HG02970 (cell line): ENCODE measurements at regions not wholly inside any gene's neighbourhood (a gene's known extent, or its start where the extent isn't known, plus 50 kb on each side); places are given as distances from the start of the nearest gene placed in this dataset.
"Not testable (repeated sequence)": the region's sequence is repeated elsewhere in the genome, so short reads cannot be mapped to it uniquely, and the experiment has no call there.

Experiments used
- ATAC-seq: cut with Tn5 transposase; IDR thresholded peaks from one replicate; pipeline ENCODE4 v1.9.1; 2021; ENCODE audit warnings: mild to moderate bottlenecking, moderate library complexity, moderate number of reproducible peaks; ENCODE audit not compliant: unreplicated experiment, low FRiP score

DNA sequence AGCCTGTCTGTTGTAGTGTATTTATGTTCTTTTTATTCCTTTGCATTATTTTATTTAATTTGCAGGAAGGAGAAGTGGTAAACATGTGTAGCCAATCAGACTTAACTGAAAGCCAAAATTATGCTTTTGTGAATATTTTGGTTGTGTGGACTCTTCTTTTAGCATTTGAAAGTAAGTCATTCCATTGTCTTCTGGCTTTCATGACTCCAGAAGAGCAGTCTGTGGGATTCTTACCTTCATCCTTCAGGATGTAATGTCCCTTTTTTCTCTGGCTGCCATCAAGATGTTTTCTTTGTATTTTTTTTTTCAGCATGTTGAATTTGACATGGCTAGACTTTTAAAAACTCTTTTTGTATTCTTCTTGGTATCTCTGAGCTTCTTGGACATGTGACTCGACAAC, 895.2 kb upstream of the ZEB2 start:
- ATAC-seq = no peak

DNA sequence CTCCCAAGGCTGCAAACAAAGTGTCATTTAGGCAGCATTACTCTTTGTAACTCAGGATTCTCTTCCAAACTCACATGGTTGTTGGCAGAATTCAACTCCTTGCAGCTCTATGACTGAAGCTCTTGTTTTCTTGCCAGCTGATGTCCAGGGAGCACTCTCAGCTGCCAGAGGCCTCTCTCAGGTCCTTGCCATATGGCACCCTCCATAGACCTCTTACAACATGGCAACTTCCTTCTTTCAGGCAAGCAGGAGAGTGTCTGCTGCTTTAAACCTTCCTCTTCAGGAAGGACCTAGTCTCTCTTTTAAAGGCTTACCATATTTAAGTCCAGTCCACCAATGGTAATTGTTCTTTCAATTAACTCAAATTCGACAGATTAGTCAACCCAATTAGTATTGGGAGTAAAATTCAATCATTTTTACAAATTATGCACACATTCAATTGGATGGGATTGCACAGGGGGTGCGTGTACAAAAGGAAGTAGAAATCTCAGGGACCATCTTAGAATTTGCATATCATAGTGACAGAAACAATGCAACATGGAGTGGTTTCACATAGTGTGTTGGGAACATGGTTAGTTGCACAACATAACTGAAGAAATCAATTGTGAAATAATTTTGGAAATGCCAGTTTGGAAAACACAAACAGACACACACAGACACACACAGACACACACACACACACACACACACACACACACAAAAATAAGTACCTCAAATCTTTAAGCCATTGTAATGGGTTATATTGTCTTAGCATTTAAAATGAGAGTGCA, 893.5 kb upstream of the ZEB2 start:
- ATAC-seq = no peak

DNA sequence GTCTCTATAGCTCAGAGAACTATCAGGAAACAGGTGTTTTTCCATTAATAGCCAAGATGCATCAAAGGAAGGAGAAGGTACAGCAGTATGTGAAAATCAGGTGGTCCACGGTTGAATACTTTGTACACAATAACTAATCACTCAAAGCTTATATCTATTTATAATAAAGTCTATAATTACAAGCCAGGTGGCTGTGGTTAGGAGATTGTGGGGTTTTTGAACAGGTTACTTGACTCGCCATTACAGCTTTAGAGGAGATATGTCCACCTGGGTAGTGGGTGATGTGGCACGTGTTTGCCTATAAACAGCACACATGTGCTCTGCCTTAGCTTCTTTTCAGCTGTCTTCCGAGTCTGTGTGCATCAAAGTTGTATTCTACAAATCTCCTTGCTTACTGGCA, 892.2 kb upstream of the ZEB2 start:
- peak; percentile 41 for ATAC-seq

DNA sequence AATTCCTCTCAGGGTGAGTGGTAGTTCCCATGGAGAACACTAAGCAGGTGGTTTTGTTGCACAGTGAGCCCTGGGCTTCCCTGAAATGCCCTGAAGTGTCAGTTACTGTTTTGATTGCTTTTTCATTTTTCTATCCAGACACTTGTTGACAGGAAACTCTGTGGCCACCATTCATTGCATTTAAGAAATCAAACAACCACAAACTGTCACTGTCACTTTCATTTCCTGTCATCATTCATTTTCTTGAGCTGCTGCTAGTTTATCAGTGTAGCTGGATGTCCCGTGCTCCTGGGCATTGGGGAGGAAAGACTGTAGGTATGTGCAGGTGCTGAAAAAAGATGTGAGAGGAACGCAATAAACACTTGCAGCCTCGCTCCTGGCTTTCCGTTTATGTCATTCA, 891.6 kb upstream of the ZEB2 start:
- peak; percentile 92 for ATAC-seq

DNA sequence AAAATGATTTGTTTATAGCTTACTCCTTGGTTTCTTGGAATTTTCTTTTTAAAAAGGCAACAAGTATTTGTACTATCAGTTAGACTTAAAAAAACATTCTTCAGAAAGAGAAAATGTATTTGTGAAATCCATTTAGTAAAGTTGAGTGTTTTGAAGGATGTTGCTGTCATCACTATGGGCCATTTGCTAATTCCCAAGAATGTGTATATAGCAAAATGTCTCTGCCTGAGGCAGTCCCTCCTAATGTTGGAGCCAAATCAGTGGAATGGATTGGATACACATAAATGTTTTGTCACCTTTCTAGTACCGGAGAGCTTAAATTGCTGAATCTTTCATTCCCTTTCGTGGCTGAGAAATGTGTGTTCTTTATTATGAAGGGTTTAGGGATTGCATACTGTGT, 890.2 kb upstream of the ZEB2 start:
- ATAC-seq = no peak

DNA sequence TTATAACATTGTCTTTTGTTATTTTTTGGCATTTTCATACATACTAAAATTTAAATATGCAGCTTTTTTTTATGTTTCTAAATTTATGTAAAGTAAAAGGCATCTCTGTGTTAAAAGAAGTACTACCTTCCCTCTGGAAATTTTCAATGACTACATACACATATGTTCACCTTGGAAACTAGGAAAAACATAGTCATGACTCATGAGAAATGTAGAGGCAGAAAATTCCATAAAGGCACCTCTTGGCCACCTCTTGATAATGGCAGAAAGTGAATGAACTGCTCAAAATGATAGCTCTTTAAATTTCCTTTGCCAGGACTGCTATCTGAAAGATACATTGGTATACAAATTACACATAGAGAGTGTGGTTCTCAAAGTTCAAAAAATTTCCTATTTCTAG, 889.1 kb upstream of the ZEB2 start:
- ATAC-seq = no peak

DNA sequence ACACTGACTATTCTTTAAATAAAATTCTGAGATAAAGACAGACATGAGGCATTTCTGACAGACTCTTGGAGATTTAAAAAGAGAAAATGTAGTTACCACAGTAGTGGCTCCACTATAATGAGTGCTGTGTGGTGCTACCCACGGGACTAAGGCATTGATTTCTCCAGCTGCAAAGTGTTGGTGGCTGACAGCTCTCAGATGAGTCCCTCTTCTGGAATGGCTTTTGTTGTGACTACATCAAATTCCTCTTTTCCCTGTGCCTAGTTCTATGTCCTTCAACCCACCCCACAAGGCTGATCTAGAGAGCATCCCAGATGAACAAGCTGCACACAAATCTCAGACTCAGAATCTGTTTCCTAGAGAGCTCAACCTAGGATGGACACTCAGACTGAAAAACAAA, 884.8 kb upstream of the ZEB2 start:
- no peak for ATAC-seq

DNA sequence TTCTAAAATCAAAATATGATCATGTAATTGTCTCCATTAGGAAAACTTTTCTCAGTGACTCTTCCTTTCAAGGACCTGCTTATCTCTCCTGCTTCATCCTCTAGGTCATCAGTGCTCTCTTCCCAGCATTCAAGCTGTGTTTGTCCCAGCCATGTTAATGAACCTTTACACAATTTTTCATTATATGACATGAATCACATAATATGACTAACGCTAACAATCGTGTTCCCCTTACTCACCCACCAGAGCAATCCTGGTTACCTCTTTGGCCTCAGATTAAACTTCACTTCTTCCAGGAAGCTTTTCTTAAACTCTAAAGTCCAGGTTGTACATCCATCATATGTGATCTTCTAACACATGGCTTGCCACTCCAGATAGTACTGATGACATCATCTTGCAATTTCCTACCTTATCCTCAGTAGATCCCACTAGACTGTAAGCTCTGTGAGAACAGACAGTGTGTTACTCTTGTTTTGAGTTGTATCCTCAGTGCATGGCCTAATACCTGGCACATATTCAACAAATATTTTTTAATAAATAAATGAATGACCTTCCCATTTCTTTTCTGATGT, 882.9 kb upstream of the ZEB2 start:
- no peak for ATAC-seq

DNA sequence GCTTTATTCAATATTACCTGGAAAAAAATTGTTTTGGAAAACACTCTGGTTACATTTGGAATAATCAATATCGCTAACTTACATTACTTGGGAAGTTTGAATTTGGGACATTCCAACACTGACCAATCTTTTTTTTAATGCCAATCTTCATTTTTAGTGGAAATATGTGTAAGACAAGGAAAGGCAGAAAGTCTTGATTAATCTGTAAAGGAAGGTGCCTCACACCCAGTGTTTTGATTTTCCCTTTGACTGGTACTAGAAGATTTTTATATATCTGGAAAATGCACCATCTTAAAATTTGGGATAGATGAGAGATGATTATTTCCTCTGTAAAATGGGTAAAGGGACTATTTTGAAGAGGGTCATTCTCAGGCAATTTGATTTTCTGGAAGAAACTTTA, 879.2 kb upstream of the ZEB2 start:
- ATAC-seq = no peak

DNA sequence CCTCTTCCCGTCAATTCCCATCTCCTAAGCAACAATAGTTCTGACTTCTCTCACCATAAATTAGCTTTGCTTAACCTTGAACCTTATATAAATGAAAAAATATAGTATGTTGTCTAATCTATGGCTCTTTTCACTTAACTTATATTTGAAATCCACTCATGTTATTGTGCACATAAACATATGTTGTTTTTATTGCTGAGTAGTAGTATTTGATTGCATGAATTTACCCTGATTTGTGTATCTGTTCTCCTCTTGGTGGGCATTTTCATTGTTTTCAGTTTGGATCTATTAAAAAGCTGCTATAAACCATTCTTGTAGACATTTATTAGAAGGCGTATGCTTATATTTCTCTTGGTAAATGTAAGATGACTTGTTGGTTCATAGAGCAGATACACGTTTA, 874.3 kb upstream of the ZEB2 start:
- no peak for ATAC-seq

DNA sequence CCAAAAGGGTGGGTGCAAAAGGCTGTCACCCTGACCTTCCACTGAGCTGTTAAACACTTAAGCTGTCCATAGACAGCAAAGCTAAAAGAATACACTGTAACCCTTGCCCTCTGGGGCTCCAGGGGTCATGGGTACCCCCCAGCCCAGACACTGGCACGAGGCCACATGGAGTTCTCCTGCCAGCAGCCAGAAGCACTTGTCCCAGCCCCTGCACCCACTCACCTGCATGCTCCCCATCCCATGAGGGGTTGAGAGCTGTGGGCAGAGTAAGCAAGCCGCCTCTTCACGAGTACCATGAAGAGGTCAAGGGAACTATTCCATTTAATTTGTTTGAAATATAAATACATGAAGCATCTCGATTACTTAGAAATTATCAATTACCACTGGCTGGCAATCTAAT, 867.1 kb upstream of the ZEB2 start:
- ATAC-seq = no peak

DNA sequence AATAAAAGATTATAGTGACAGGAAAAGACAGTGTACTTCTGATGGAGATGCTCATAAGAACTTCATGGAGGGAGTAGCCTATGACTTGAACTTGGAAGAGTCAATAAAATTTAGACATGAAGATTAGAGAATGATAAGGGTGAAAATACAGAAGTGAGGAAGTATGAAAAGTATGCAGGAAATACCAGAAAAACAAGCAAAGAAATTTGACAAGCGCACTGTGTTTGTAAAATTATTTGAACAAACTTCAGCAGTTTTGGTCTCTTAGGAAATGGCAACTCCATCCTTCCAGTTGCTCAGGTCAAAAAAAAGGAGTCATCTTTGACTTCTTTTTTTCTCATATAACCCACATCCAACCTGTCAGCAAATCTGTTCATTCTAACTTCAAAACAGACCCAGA, 864.0 kb upstream of the ZEB2 start:
- no peak for ATAC-seq

DNA sequence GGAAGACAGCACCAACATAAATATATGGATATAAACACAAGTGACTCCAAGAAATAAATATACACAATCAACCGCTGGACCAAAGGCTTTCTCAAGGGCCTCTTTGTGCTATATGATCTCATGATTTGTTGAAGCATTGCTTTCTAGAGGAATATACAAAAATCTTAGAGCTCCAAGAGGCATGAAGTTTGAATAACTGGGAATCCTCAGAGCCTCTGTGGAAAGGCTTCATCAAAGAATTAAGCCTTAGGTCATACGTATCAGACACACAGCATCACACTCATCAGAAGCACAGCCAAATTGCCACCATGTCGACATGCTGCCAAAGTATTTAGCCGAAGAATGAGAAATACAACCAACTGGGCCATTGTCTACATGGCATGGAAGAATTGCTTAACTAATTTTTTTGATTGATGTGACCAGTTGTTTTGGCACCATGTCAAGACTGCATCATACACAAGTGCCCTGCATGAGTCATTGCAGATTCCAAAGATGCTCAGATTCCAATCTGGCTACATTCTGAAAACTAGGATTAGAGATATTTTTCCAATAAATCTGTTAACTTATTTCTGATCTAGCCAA, 860.6 kb upstream of the ZEB2 start:
- ATAC-seq = no peak

DNA sequence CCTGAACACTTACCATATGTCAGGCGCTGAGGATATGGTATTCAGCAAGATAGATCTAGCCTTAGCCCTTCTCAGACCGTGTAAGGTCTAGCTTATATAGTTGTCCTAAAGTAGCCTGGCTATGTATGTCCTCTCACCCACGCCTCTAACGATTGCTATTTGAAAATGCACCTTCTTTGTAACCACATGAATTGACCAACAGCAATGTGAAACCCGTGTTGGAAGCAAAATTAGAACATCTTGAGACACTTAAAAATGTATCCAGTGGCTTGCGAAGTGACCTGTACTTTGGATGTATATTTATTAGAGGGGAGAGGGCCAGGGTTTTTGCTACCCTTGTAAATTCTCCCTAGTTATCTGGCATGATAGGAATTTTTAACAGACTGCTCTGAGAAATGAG, 860.0 kb upstream of the ZEB2 start:
- no peak for ATAC-seq

DNA sequence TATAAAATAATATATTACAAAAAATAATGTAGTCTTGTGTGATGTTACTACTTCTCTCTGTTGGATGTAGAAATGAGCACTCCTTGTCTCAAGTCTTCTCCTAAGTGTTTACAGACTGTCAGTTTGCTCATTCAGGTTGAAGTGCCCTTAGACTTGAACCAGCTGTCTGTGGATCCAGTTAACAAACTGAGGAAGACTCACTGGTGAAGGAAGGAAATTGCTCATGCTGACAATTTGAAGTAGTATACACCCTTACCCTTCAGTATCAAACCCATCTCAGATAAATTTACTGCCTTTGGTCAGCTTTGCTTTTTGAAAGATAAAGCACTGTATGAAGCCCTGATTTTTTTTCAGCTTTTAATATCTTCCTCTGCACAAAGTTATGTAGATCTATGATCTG, 854.2 kb upstream of the ZEB2 start:
- ATAC-seq = no peak

DNA sequence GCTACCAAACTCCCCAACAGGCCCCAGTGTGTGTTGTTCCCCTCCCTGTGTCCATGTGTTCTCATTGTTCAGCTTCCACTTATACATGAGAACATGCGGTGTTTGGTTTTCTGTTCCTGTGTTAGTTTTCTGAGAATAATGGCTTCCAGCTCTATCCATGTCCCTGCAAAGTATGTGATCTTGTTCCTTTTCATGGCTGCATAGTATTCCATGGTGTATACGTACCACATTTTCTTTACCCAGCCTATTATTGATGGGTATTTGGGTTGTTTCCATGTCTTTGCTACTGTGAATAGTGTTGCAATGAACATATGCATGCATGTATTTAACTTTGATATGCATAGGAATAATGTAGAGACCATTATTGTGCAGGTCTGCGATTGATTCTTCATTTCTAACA, 847.4 kb upstream of the ZEB2 start:
- not testable (repeated sequence) for ATAC-seq

DNA sequence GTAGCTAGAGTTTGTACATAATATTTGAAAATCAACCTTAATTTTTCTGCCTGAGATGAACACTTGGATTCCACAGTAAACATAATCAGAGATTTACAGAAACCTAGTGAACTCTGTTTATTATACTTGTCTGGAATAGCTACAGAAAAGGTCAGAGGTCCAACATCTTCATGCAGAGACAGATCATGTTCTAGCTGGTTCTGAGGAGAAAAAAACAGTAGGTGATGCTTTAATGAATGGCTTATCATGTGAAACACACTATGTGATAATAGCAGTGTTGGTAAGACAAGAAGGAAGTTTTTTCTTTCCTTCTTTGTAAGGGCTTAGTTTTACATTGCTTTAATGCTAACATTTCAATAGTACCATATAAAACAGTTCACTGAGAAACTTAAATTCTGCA, 846.4 kb upstream of the ZEB2 start:
- ATAC-seq = no peak

DNA sequence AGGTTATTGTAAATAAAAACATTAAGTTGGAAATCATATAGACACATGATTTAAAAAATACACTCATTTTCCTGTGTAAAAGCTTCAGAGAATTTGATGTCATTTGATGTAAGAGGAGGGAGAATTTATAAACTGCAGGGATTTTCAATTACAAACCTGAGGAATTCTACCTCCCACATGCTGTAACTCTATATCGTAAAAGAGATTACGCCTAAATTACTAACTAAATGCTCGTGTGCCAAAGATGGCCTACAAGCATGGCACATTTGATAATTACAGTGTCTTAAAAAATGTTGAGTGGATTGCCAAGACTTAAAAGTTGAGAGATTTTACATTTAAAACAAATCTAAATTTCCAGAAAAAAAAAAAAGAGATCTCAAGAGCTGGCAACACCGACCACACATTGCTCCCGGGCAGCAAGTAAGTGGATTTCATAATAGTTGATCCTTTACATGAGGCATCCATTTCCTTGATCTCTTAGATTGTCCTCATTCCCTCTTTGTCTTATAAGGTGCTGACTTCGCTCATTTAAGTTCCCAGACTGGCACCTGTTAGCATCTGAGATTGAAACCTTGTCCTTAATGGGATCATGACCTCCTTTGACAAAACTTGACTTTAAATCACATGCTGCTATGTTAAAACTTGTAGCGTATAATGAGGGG, 840.3 kb upstream of the ZEB2 start:
- no peak for ATAC-seq

DNA sequence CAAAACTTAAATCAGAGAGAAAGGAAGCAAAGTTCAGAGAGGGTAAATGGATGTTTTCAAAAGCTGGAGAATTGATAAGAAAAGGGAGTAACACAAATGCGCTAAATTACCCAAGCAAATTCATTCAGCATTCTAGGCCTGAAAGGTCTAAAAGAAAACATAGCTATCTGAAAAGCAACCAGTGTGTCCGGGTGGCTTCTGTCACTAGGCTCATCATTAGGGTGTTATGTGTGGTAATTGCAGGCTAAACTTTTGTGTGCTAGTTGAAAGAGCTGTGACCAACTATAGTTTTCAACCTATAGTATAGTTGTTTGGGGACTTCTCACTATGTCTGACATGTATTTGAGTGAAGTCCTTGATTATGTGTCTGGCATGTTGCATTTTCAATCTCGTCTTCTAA, 839.6 kb upstream of the ZEB2 start:
- ATAC-seq = no peak

DNA sequence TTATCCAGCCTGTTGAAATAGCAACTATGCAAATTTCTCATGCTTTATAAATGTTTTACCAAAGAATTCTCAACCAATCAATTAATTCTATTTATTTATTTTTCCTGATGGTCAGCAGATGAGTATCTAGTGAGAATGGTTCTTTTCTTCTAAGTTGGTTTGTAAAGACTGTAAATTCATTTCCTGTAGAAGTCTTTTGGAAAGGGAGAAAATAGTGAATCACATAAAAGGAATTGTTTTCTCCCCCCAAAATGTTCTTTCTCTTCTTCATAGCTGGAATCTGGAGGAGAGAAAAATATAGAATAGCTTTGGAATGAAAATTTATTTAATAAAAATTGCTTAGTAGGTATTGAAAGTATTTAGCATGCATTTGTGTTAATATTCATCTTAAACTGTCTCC, 836.1 kb upstream of the ZEB2 start:
- ATAC-seq = no peak

DNA sequence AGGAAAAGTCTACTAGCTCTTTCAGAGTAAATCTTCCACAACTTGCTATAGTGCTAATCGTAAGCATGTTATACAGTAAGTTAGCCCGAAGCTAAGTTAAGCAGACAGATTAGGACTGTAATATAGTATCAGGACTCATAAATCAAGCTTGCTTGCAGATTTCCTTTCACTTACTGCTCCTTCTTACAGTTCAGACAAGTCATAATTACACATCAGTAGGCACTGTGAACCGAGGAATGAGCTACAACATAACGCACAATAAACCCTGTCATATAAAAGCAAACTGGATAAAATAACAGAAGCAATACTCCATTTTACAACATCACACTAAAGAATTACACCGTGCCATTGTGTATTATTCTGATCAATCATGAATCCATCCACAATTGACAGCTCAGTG, 832.6 kb upstream of the ZEB2 start:
- no peak for ATAC-seq
